Left ventricle myocardium inferior (tissue), 1 donor: ENCODE measurements at regions not wholly inside any gene's neighbourhood (a gene's known extent, or its start where the extent isn't known, plus 50 kb on each side); places are given as distances from the start of the nearest gene placed in this dataset.
"Not testable (repeated sequence)": the region's sequence is repeated elsewhere in the genome, so short reads cannot be mapped to it uniquely, and the experiment has no call there.

Experiments used
- DNase-seq: peaks from one replicate; pipeline ENCODE4 v3.0.0-alpha.2; 2020
- H3K27ac ChIP-seq: fragments of 200-600 bp; replicated peaks from 2 replicates; pipeline ENCODE4 v1.8.0; 2021
- H3K27me3 ChIP-seq: fragments of 200-600 bp; 2 replicates; pipeline ENCODE4 v1.8.0; 2021; ENCODE audit warnings: low read depth
- H3K36me3 ChIP-seq: fragments of 200-600 bp; 2 replicates; pipeline ENCODE4 v1.8.0; 2021
- H3K4me1 ChIP-seq: fragments of 200-600 bp; 2 replicates; pipeline ENCODE4 v1.8.0; 2021
- H3K4me3 ChIP-seq: fragments of 200-600 bp; 2 replicates; pipeline ENCODE4 v1.8.0; 2021; ENCODE audit warnings: mild to moderate bottlenecking, moderate library complexity
- H3K9me3 ChIP-seq: fragments of 200-600 bp; replicated peaks from 2 replicates; pipeline ENCODE4 v1.8.0; 2021
- CTCF ChIP-seq: fragments of 200-600 bp; IDR thresholded peaks from 2 replicates; pipeline ENCODE4 v1.8.0; 2021; ENCODE audit warnings: antibody characterized with exemption, mild to moderate bottlenecking, borderline replicate concordance
- intact Hi-C: fragments of 100-400 bp; cut with micrococcal nuclease; formaldehyde crosslinking; loops from one replicate; pipeline ENCODE4 v1.11.0; 2022
- donor health status: DM: no; HTN: yes; CAD: no; lungs with severe emphysema.

- no peak overlapping the region for H3K27ac ChIP-seq
- no peak for DNase-seq
- H3K36me3 ChIP-seq, result no peaks in the 10 kb centered on the region
- intact Hi-C loops, result no loop called here
- peaks cover 36% of the 10 kb centered on the region for H3K27me3 ChIP-seq
- no peak for TF ChIP-seq CTCF
- H3K4me1 ChIP-seq, result no peaks in the 10 kb centered on the region
- no peak overlapping the region for H3K4me3 ChIP-seq
- H3K9me3 ChIP-seq, result peaks cover 4% of the 10 kb centered on the region
Observed at GRCh38 chr18:78799382-78800089, 180.1 kb upstream of the SALL3 start.

DNA sequence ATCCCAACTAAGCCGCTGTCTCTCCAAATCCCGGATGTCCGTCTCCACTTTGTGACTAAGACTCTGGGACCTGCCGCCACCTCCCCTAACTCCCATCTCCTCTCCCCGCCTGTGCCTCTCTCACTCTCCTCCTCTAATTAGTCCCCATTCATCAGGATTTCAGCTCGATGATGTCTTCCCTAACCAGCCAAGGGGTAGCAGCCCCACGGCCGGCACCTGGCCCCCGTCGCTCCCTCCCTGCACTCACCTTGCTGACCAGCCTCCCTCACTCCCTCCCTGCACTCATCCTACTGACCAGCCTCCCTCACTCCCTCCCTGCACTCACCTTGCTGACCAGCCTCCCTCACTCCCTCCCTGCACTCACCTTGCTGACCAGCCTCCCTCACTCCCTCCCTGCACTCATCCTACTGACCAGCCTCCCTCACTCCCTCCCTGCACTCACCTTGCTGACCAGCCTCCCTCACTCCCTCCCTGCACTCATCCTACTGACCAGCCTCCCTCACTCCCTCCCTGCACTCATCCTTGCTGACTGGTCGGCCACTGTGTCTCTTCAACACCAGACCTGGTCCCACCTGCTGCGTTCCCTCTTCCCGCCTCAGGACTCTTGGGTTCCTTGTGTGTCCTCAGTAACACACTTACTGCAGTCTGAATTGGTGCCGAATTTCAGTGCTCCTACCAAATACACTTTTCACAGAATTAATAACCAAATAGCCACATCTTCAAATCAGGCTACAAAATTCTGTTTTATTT, 179.3 kb upstream of the SALL3 start:
- H3K27ac ChIP-seq, H3K36me3 ChIP-seq, H3K4me3 ChIP-seq, H3K9me3 ChIP-seq, DNase-seq, intact Hi-C loops, H3K4me1 ChIP-seq: not testable (repeated sequence)
- H3K27me3 ChIP-seq, result peaks cover 43% of the 10 kb centered on the region

GRCh38 chr18:78801011-78801410, 178.6 kb upstream of the SALL3 start:
- Histone ChIP-seq H3K4me1 (no peaks in the 10 kb centered on the region), H3K27me3 (peaks cover 47% of the 10 kb centered on the region), H3K36me3 (no peaks in the 10 kb centered on the region), H3K4me3 (no peak overlapping the region), H3K27ac (no peak overlapping the region), H3K9me3 (peaks cover 4% of the 10 kb centered on the region)
- intact Hi-C loops, result no loop called here
- no peak for DNase-seq
- no peak for TF ChIP-seq CTCF

GRCh38 chr18:78803104-78803503, 176.5 kb upstream of the SALL3 start:
- no peak for TF ChIP-seq CTCF
- peaks cover 4% of the 10 kb centered on the region for H3K9me3 ChIP-seq
- H3K4me3 ChIP-seq, result no peak overlapping the region
- H3K4me1 ChIP-seq, result no peaks in the 10 kb centered on the region
- no peak for DNase-seq
- H3K27ac ChIP-seq, result no peak overlapping the region
- intact Hi-C loops, result no loop called here
- H3K36me3 ChIP-seq, result no peaks in the 10 kb centered on the region
- peaks cover 52% of the 10 kb centered on the region for H3K27me3 ChIP-seq

DNA sequence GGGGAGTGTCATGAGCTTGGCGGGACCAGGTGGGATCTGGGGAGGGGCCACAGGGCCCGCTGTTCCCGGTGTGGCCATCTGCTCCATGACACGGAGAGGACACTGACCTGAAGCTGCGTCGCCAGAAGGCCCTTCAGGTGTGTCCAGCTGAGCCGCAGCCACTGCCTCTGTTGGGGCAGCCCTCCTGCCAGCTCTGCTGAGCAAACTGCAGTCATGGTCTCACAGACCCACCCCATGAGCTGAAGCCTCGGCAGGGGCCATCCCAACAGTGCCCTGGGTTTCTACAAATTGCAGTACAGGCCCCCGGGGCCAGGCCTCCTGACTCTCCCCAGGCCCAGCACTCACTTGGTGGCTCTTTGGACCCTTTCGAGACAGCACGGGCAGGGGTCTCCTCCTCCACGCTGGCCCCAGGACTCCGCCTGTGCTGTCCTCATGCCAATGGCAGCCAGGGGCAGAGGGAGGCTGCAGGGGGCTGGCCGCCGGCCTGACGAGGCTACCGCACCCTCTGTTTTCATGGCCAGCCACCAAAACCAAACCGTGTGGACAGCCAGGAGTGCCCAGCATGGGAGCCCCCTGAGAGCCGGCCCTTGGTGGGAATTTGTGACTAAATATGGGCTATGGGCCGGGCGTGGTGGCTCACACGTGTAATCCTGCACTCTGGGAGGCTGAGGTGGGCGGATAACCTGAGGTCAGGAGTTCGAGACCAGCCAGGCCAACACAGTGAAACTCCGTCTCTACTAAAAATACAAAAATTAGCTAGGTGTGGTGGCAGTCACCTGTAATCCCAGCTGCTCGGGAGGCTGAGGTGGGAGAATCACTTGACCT, 175.2 kb upstream of the SALL3 start:
- intact Hi-C loops, result no loop called here
- Histone ChIP-seq H3K4me3 (no peak overlapping the region), H3K27ac (no peak overlapping the region)

More for the DNA sequence above, 175.2 kb upstream of the SALL3 start:
- Histone ChIP-seq H3K4me1 (no peaks in the 10 kb centered on the region), H3K27me3 (peaks cover 56% of the 10 kb centered on the region), H3K9me3 (peaks cover 4% of the 10 kb centered on the region), H3K36me3 (no peaks in the 10 kb centered on the region)
- no peak for DNase-seq
- TF ChIP-seq CTCF, result no peak
